Natural killer cell (primary cell): ENCODE measurements at regions not wholly inside any gene's neighbourhood (a gene's known extent, or its start where the extent isn't known, plus 50 kb on each side); places are given as distances from the start of the nearest gene placed in this dataset.

Experiments
- ATAC-seq, 3 donors: fragments of 150-1000 bp in 2 of 3; fragments of 200-7000 bp in 1 of 3; cut with Tn5 transposase; 1 replicate in 1 of 3; 2 replicates in 2 of 3; pipeline ENCODE4 v1.10.0; 2021; ENCODE audit warnings: mild to moderate bottlenecking in 2 of 3, moderate library complexity in 2 of 3
- DNase-seq, 2 donors: peaks; one replicate each; pipeline versions ENCODE4 v3.0.0 to v3.0.0-alpha.2; 2013 to 2021; ENCODE audit warnings: mixed read lengths in 1 of 2
- H3K27ac ChIP-seq: one replicate; pipeline ENCODE4 v1.5.1; 2013; ENCODE audit warnings: mild to moderate bottlenecking, low read length
- H3K27me3 ChIP-seq: one replicate; pipeline ENCODE4 v1.6.1; 2013; ENCODE audit warnings: low read length; ENCODE audit not compliant: control insufficient read depth, insufficient read depth
- H3K36me3 ChIP-seq: one replicate; pipeline ENCODE4 v1.6.1; 2013; ENCODE audit warnings: low read length; ENCODE audit not compliant: control insufficient read depth, insufficient read depth
- H3K4me1 ChIP-seq: one replicate; pipeline ENCODE4 v1.6.1; 2013; ENCODE audit warnings: low read length; ENCODE audit not compliant: control insufficient read depth, insufficient read depth
- H3K4me3 ChIP-seq: one replicate; pipeline ENCODE4 v1.5.1; 2013; ENCODE audit warnings: low read length
- H3K9me3 ChIP-seq: one replicate; pipeline ENCODE4 v1.6.1; 2013; ENCODE audit warnings: low read length; ENCODE audit not compliant: control insufficient read depth, insufficient read depth
- H3K27ac Mint-ChIP-seq, 2 donors: one replicate each; pipeline ENCODE4 v1.8.0; 2022; ENCODE audit warnings: mild to moderate bottlenecking in 2 of 2, mixed read lengths in 2 of 2, moderate library complexity in 1 of 2
- H3K27me3 Mint-ChIP-seq, 2 donors: one replicate each; pipeline ENCODE4 v1.8.0; 2022; ENCODE audit warnings: low read depth in 2 of 2, mixed read lengths in 2 of 2
- H3K36me3 Mint-ChIP-seq: one replicate; pipeline ENCODE4 v1.8.0; 2022; ENCODE audit warnings: mixed read lengths
- H3K4me1 Mint-ChIP-seq, 2 donors: one replicate each; pipeline ENCODE4 v1.8.0; 2022; ENCODE audit warnings: mixed read lengths in 2 of 2
- H3K4me3 Mint-ChIP-seq: one replicate; pipeline ENCODE4 v1.8.0; 2022; ENCODE audit warnings: mild to moderate bottlenecking, moderate library complexity, mixed read lengths
- H3K9me3 Mint-ChIP-seq, 2 donors: one replicate each; pipeline ENCODE4 v1.8.0; 2022; ENCODE audit warnings: mixed read lengths in 2 of 2
- WGBS: methylation state at CpG from one replicate; pipeline ENCODE4 v1.1.7; 2013; ENCODE audit warnings: missing lambda C conversion rate; ENCODE audit not compliant: insufficient coverage; 5-methylcytosine and 5-hydroxymethylcytosine counted together
- intact Hi-C: fragments of 100-400 bp; cut with micrococcal nuclease; formaldehyde crosslinking; loops from one replicate; pipeline ENCODE4 v1.14.2; 2022
- TF ChIP-seq, protein P1 (sequence below): fragments of 200-600 bp; IDR thresholded peaks from one replicate; pipeline ENCODE4 v1.8.0; 2022; ENCODE audit warnings: antibody characterized with exemption

GRCh38 chr13:62611343-62611742 lies 1195.7 kb upstream of the PCDH20 start:
- Mint-ChIP-seq H3K27ac (no peak overlapping the region), H3K27me3 (no peaks in the 10 kb centered on the region), H3K4me3 (no peak overlapping the region), H3K36me3 (peaks cover 22% of the 10 kb centered on the region), H3K4me1 (no peaks in the 10 kb centered on the region), H3K9me3 (peaks cover 14 to 24% of the 10 kb centered on the region in 2 donors)
- H3K36me3 ChIP-seq, result no peaks in the 10 kb centered on the region
- WGBS, result 86% methylated on average over 2 of the region's 2 CpGs
- H3K4me1 ChIP-seq, result no peaks in the 10 kb centered on the region
- intact Hi-C loops, result no loop called here
- DNase-seq, result no peak
- ATAC-seq, result no peak
- H3K4me3 ChIP-seq, result no peak overlapping the region
- H3K9me3 ChIP-seq, result peaks cover 11% of the 10 kb centered on the region
- H3K27me3 ChIP-seq, result no peaks in the 10 kb centered on the region
- TF ChIP-seq, protein P1, sequence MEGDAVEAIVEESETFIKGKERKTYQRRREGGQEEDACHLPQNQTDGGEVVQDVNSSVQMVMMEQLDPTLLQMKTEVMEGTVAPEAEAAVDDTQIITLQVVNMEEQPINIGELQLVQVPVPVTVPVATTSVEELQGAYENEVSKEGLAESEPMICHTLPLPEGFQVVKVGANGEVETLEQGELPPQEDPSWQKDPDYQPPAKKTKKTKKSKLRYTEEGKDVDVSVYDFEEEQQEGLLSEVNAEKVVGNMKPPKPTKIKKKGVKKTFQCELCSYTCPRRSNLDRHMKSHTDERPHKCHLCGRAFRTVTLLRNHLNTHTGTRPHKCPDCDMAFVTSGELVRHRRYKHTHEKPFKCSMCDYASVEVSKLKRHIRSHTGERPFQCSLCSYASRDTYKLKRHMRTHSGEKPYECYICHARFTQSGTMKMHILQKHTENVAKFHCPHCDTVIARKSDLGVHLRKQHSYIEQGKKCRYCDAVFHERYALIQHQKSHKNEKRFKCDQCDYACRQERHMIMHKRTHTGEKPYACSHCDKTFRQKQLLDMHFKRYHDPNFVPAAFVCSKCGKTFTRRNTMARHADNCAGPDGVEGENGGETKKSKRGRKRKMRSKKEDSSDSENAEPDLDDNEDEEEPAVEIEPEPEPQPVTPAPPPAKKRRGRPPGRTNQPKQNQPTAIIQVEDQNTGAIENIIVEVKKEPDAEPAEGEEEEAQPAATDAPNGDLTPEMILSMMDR, result no peak
- no peak overlapping the region for H3K27ac ChIP-seq

DNA sequence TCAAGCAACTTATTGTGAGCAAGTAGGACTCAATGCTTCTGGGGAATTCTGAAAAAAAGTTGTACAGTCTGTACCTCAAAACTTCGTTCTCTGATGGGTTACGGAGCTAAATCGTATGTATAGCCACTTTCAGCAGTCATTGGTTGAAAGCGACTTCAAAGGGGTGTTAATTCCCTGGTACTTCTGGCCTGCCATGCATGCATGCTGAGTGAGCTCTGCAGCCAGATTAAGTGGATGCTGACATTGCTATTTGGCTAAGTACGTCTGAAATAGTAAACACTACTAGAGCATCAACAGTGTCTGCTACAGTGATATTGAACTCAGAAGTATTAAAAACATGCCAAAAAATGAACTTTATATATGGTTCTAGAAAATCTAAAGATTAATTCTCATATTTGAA lies 1183.1 kb upstream of the PCDH20 start:
- H3K27me3 Mint-ChIP-seq, result no peaks in the 10 kb centered on the region
- Histone ChIP-seq H3K27ac (no peak overlapping the region), H3K4me1 (no peaks in the 10 kb centered on the region), H3K36me3 (no peaks in the 10 kb centered on the region), H3K4me3 (no peak overlapping the region), H3K9me3 (no peaks in the 10 kb centered on the region), H3K27me3 (no peaks in the 10 kb centered on the region)
- H3K4me1 Mint-ChIP-seq, result no peaks in the 10 kb centered on the region
- TF ChIP-seq, protein P1, result no peak
- H3K9me3 Mint-ChIP-seq, result peaks cover 11 to 18% of the 10 kb centered on the region in 2 donors
- no peak overlapping the region for H3K27ac Mint-ChIP-seq
- ATAC-seq (no peak), DNase-seq (no peak)
- intact Hi-C loops, result no loop called here
- H3K36me3 Mint-ChIP-seq, result no peaks in the 10 kb centered on the region
- H3K4me3 Mint-ChIP-seq, result no peak overlapping the region
- 82% methylated on average over 4 of the region's 5 CpGs for WGBS

DNA sequence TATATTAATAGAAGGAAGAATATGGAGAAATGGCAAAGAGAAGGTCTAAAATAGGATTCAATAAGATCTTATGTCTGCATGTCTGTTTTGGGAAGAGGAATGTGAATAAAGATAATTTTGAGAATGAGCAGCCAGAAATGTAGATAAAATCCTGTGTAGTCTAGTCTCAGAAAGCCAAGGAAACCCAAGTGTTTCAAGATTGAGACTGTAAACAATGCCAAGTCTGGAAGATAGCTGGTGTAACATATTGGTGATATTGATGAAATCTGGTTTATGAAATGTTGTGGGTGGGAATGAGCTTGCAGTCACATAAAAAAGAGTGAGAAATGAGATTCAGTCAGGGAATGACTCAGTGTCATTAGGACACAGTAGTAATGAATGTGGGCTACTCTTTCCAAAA lies 1180.3 kb upstream of the PCDH20 start:
- Histone ChIP-seq H3K27me3 (no peaks in the 10 kb centered on the region), H3K9me3 (no peaks in the 10 kb centered on the region), H3K4me1 (no peaks in the 10 kb centered on the region), H3K36me3 (no peaks in the 10 kb centered on the region), H3K4me3 (no peak overlapping the region), H3K27ac (no peak overlapping the region)
- no peak for DNase-seq
- intact Hi-C loops, result no loop called here
- TF ChIP-seq, protein P1, result no peak
- no peaks in the 10 kb centered on the region for H3K4me1 Mint-ChIP-seq
- H3K27me3 Mint-ChIP-seq, result no peaks in the 10 kb centered on the region
- no peaks in the 10 kb centered on the region for H3K36me3 Mint-ChIP-seq
- ATAC-seq, result no peak
- no peak overlapping the region for H3K4me3 Mint-ChIP-seq
- peaks cover 9 to 16% of the 10 kb centered on the region in 2 donors for H3K9me3 Mint-ChIP-seq
- H3K27ac Mint-ChIP-seq, result no peak overlapping the region

DNA sequence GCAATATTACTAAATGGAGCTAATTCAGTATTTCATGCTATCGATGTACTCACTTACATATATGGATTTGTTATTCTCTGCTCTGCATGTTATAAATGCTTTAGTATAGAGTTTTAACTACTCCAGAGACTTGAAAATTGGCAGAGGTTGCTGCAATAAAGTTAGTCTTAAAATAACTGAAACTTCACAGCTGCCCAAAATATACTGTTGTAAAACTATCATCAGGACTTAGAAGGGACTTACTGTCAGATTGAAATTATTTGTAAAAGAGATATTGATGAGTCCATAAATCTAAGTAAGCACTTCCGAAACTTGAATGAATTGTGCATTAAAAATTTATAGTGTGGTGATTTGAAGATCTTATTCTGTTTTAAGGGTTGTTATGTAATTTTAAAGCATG lies 1178.2 kb upstream of the PCDH20 start:
- Mint-ChIP-seq H3K27ac (no peak overlapping the region), H3K4me3 (no peak overlapping the region), H3K4me1 (no peaks in the 10 kb centered on the region), H3K9me3 (peaks cover 13 to 20% of the 10 kb centered on the region in 2 donors), H3K36me3 (no peaks in the 10 kb centered on the region), H3K27me3 (no peaks in the 10 kb centered on the region)
- no peaks in the 10 kb centered on the region for H3K27me3 ChIP-seq
- TF ChIP-seq, protein P1, result no peak
- no peak overlapping the region for H3K27ac ChIP-seq
- no peak overlapping the region for H3K4me3 ChIP-seq
- WGBS, result 100% methylated on average over 1 of the region's 2 CpGs
- intact Hi-C loops, result no loop called here
- no peaks in the 10 kb centered on the region for H3K9me3 ChIP-seq
- DNase-seq (no peak), ATAC-seq (no peak)
- no peaks in the 10 kb centered on the region for H3K4me1 ChIP-seq
- no peaks in the 10 kb centered on the region for H3K36me3 ChIP-seq
